B cell (primary cell): ENCODE measurements at regions not wholly inside any gene's neighbourhood (a gene's known extent, or its start where the extent isn't known, plus 50 kb on each side); places are given as distances from the start of the nearest gene placed in this dataset.
"Not testable (repeated sequence)": the region's sequence is repeated elsewhere in the genome, so short reads cannot be mapped to it uniquely, and the experiment has no call there.

Source experiments
- ATAC-seq: fragments of 200-7000 bp; cut with Tn5 transposase; one replicate; pipeline ENCODE4 v1.10.0; 2021; ENCODE audit warnings: low read depth, mild to moderate bottlenecking, moderate number of reproducible peaks, moderate library complexity
- CTCF ChIA-PET: fragments of 350-600 bp; sonication (Branson Sonifier 250); formaldehyde crosslinking; loops from one replicate; lab custom pipeline; 2021; ENCODE audit warnings: antibody characterized with exemption, inconsistent platforms; lab: Charles Lee
- POLR2A ChIA-PET: fragments of 350-600 bp; sonication (Branson Sonifier 250); formaldehyde crosslinking; loops from one replicate; lab custom pipeline; 2021; ENCODE audit warnings: antibody characterized with exemption; lab: Charles Lee
- DNase-seq: peaks from one replicate; pipeline ENCODE4 v3.0.0; 2013
- H2AFZ ChIP-seq: 2 replicates; pipeline ENCODE4 v1.6.1; 2012; ENCODE audit warnings: mild to moderate bottlenecking, low read depth, low read length; ENCODE audit not compliant: insufficient read depth, poor library complexity, severe bottlenecking
- H3K27ac ChIP-seq, 2 donors: 1 replicate in 1 of 2; 2 replicates in 1 of 2; pipeline ENCODE4 v1.5.1; 2012 to 2013; ENCODE audit warnings: low read length in 2 of 2, mild to moderate bottlenecking in 2 of 2, moderate library complexity in 1 of 2
- H3K27me3 ChIP-seq, 4 experiments: fragments of 200-600 bp in 1 of 4; sonication (generic) in 1 of 4; replicated peaks in 1 of 4; 1 replicate in 2 of 4; 2 replicates in 2 of 4; pipeline versions ENCODE4 v1.6.1 to v1.7.0; 2013 to 2016; ENCODE audit warnings: low read length in 3 of 4, mild to moderate bottlenecking in 2 of 4, mixed read lengths in 1 of 4, moderate library complexity in 1 of 4; ENCODE audit not compliant: insufficient read depth in 4 of 4, control insufficient read depth in 3 of 4; ENCODE audit errors: control extremely low read depth in 1 of 4
- H3K36me3 ChIP-seq, 2 experiments: replicated peaks in 1 of 2; 1 replicate in 1 of 2; 2 replicates in 1 of 2; pipeline versions ENCODE4 v1.6.1 to v1.7.1; 2013; ENCODE audit warnings: low read length in 1 of 2; ENCODE audit not compliant: insufficient read depth in 2 of 2, control insufficient read depth in 1 of 2; ENCODE audit errors: control extremely low read depth in 1 of 2, extremely low read depth in 1 of 2
- H3K4me1 ChIP-seq, 2 donors: fragments of 200-600 bp in 1 of 2; sonication (generic) in 1 of 2; 1 replicate in 1 of 2; 2 replicates in 1 of 2; pipeline versions ENCODE4 v1.5.1 to v1.6.1; 2013 to 2017; ENCODE audit warnings: low read length in 2 of 2; ENCODE audit not compliant: control insufficient read depth in 2 of 2, insufficient read depth in 2 of 2
- H3K4me2 ChIP-seq: replicated peaks from 2 replicates; pipeline ENCODE3; 2012; ENCODE audit warnings: mild to moderate bottlenecking, low read depth, low read length; ENCODE audit not compliant: poor library complexity, severe bottlenecking
- H3K4me3 ChIP-seq, 5 experiments: fragments of 200-600 bp in 1 of 5; sonication (generic) in 1 of 5; 1 replicate in 3 of 5; 2 replicates in 2 of 5; pipeline versions ENCODE4 v1.5.1 to v1.7.0; 2011 to 2016; ENCODE audit warnings: low read length in 4 of 5, mild to moderate bottlenecking in 4 of 5, low read depth in 2 of 5, control low read depth in 1 of 5, moderate library complexity in 1 of 5; ENCODE audit not compliant: insufficient read depth in 1 of 5; ENCODE audit errors: control extremely low read depth in 1 of 5, extremely low read depth in 1 of 5
- H3K79me2 ChIP-seq: fragments of 200-600 bp; sonication (generic); one replicate; pipeline ENCODE4 v1.6.0; 2016; ENCODE audit warnings: low read length; ENCODE audit not compliant: control insufficient read depth, insufficient read depth
- H3K9ac ChIP-seq: fragments of 200-600 bp; sonication (generic); 2 replicates; pipeline ENCODE4 v1.6.1; 2017; ENCODE audit warnings: mild to moderate bottlenecking, low read length, moderate library complexity
- H3K9me3 ChIP-seq, 3 donors: one replicate each; pipeline versions ENCODE4 v1.6.1 to v1.7.1; 2013; ENCODE audit warnings: low read length in 2 of 3; ENCODE audit not compliant: control insufficient read depth in 2 of 3, insufficient read depth in 1 of 3; ENCODE audit errors: control extremely low read depth in 1 of 3
- H4K20me1 ChIP-seq: 2 replicates; pipeline ENCODE4 v1.6.0; 2012; ENCODE audit warnings: mild to moderate bottlenecking, low read length; ENCODE audit not compliant: insufficient read depth, control insufficient read depth, poor library complexity, severe bottlenecking
- H3K27ac Mint-ChIP-seq: one replicate; pipeline ENCODE4 v1.8.0; 2021; ENCODE audit warnings: mixed read lengths
- H3K27me3 Mint-ChIP-seq: one replicate; pipeline ENCODE4 v1.8.0; 2021; ENCODE audit warnings: mixed read lengths
- H3K4me1 Mint-ChIP-seq: one replicate; pipeline ENCODE4 v1.8.0; 2021; ENCODE audit warnings: mixed read lengths
- H3K4me3 Mint-ChIP-seq: one replicate; pipeline ENCODE4 v1.8.0; 2021; ENCODE audit warnings: mixed read lengths
- H3K9me3 Mint-ChIP-seq: one replicate; pipeline ENCODE4 v1.8.0; 2022; ENCODE audit warnings: mixed read lengths; ENCODE audit not compliant: insufficient read depth
- EZH2 ChIP-seq: IDR thresholded peaks from 2 replicates; pipeline ENCODE4 v1.6.1; 2012; ENCODE audit warnings: borderline replicate concordance, low read depth, mild to moderate bottlenecking, moderate library complexity, low read length; ENCODE audit not compliant: insufficient read depth, poor library complexity, severe bottlenecking
- WGBS: methylation state at CpG from one replicate; pipeline ENCODE4 v1.1.5; 2013; ENCODE audit warnings: missing lambda C conversion rate; ENCODE audit not compliant: insufficient coverage; 5-methylcytosine and 5-hydroxymethylcytosine counted together
- intact Hi-C: fragments of 100-400 bp; cut with micrococcal nuclease; formaldehyde crosslinking; loops from one replicate; pipeline ENCODE4 v1.10.0; 2022
- TF ChIP-seq, protein P1 (sequence below): fragments of 200-600 bp; IDR thresholded peaks from one replicate; pipeline ENCODE4 v1.8.0; 2022; ENCODE audit warnings: antibody characterized with exemption, mild to moderate bottlenecking

DNA sequence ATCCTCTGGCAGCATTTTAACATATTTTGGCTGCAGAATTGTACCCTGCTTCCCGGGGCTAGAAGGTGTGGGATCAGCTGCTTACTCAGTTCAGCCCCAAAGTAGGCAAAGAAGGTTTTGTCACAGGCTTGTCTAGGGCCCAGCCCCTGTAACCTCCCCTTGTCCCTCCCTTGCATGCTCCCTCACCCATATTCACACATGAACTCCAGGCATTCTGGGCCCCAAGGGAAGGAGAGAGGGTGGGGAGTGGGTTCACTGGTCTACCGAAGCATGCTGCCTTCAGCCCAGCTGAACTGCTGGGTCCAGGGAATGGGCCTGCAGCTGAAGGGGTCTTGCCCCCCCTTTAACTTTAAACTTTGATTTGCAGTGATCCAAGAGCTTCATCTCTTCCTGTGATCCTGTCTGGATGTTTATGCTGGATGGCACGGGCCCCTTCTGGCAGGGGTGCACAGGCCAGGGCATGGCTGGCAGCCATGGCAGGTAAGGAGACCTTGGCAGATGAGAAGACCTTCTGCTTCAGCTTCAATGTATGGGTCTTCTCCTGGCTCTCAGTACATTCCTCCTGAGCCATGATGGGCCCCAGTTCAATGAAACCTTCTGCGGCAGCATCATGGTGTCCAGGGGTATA is 513.6 kb upstream of the WSB1 start:
- CTCF ChIA-PET, H3K27me3 Mint-ChIP-seq, H2AFZ ChIP-seq: not testable (repeated sequence)

DNA sequence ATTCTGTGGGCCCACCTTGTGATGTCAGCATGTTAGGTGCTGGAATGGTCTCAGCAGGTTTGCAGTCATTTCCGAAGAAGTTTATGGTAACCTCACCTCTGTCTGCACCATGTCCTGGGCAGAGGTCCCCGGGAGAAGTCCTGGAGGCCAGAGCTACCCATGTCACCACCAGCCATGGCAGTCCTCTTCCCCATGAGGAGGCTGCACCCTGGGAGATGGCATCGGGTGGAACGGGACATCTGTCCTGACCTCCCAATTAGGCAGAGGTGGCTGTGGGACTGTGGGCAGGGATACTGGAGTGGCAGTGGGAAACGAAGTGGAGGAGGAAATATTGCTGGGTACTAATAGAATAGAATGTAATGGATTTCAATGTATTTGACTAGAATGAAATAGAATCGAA is 511.8 kb upstream of the WSB1 start:
- 77% methylated on average over 5 of the region's 6 CpGs for WGBS
- Histone ChIP-seq H3K9me3 (peaks cover 4 to 62% (median 7%) of the 10 kb centered on the region in 3 donors), H3K4me1 (no peaks in the 10 kb centered on the region), H2AFZ (no peak overlapping the region), H3K4me3 (no peak overlapping the region), H3K36me3 (no peaks in the 10 kb centered on the region), H3K27me3 (no peaks in the 10 kb centered on the region), H4K20me1 (no peaks in the 10 kb centered on the region), H3K9ac (no peak overlapping the region), H3K4me2 (no peak overlapping the region), H3K79me2 (no peaks in the 10 kb centered on the region), H3K27ac (no peak overlapping the region)
- no peak overlapping the region for H3K27ac Mint-ChIP-seq
- no peak for TF ChIP-seq EZH2
- TF ChIP-seq, protein P1, sequence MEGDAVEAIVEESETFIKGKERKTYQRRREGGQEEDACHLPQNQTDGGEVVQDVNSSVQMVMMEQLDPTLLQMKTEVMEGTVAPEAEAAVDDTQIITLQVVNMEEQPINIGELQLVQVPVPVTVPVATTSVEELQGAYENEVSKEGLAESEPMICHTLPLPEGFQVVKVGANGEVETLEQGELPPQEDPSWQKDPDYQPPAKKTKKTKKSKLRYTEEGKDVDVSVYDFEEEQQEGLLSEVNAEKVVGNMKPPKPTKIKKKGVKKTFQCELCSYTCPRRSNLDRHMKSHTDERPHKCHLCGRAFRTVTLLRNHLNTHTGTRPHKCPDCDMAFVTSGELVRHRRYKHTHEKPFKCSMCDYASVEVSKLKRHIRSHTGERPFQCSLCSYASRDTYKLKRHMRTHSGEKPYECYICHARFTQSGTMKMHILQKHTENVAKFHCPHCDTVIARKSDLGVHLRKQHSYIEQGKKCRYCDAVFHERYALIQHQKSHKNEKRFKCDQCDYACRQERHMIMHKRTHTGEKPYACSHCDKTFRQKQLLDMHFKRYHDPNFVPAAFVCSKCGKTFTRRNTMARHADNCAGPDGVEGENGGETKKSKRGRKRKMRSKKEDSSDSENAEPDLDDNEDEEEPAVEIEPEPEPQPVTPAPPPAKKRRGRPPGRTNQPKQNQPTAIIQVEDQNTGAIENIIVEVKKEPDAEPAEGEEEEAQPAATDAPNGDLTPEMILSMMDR, result no peak
- intact Hi-C loops, result no loop called here
- POLR2A ChIA-PET, result no interaction called here
- no peak overlapping the region for H3K4me3 Mint-ChIP-seq
- no peaks in the 10 kb centered on the region for H3K9me3 Mint-ChIP-seq
- DNase-seq, result no peak
- no peak for ATAC-seq
- H3K27me3 Mint-ChIP-seq, result no peaks in the 10 kb centered on the region
- H3K4me1 Mint-ChIP-seq, result no peaks in the 10 kb centered on the region
- CTCF ChIA-PET, result no interaction called here

More for the DNA sequence above, 513.6 kb upstream of the WSB1 start:
- H3K27ac ChIP-seq, intact Hi-C loops, H3K9ac ChIP-seq, H4K20me1 ChIP-seq, DNase-seq, H3K79me2 ChIP-seq, H3K4me2 ChIP-seq, H3K27ac Mint-ChIP-seq, H3K27me3 ChIP-seq, H3K4me1 Mint-ChIP-seq, H3K4me3 ChIP-seq, H3K4me1 ChIP-seq, H3K36me3 ChIP-seq, POLR2A ChIA-PET, ATAC-seq, H3K4me3 Mint-ChIP-seq, H3K9me3 Mint-ChIP-seq: not testable (repeated sequence)
- 78% methylated on average over 3 of the region's 4 CpGs for WGBS
- H3K9me3 ChIP-seq, result peaks cover 0 to 49% (median 3%) of the 10 kb centered on the region in 3 donors
